NT2/D1 (cell line): ENCODE measurements at regions not wholly inside any gene's neighbourhood (a gene's known extent, or its start where the extent isn't known, plus 50 kb on each side); places are given as distances from the start of the nearest gene placed in this dataset.

Experiments used
- SUZ12 ChIP-seq: IDR thresholded peaks from 2 replicates; pipeline ENCODE4 v1.6.1; 2011; ENCODE audit not compliant: insufficient read length, insufficient read depth; ENCODE audit errors: extremely low read depth
- YY1 ChIP-seq: IDR thresholded peaks from 2 replicates; pipeline ENCODE4 v1.6.1; 2011; ENCODE audit not compliant: insufficient read length, insufficient read depth
- ZNF274 ChIP-seq: IDR thresholded peaks from 2 replicates; pipeline ENCODE4 v1.6.1; 2011; ENCODE audit warnings: mild to moderate bottlenecking, low read depth, low read length

DNA sequence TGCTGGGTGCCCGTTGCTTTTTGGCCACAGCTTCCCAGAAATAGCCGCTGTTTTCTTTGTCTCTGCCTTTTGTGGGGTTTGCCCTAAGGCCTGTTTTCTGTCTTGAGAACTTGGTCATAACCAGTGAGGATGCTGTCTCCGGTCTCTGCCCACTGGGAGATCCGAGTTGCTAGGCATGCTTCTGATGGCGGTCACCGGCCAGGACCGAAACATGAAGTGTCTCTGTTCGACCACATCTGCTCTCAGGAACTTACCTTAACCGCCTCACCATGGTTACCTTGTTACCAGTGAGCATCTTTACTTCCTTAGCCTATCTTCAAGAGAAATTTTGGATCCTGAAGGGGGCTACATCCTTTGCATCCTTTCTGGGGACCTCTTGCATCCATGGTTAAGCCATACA, 91.9 kb downstream of the RTP5 start:
- no peak for TF ChIP-seq ZNF274
- no peak for TF ChIP-seq YY1
- no peak for TF ChIP-seq SUZ12
